ENCODE measurements at regions not wholly inside any gene's neighbourhood (a gene's known extent, or its start where the extent isn't known, plus 50 kb on each side); places are given as distances from the start of the nearest gene placed in this dataset.

DNA sequence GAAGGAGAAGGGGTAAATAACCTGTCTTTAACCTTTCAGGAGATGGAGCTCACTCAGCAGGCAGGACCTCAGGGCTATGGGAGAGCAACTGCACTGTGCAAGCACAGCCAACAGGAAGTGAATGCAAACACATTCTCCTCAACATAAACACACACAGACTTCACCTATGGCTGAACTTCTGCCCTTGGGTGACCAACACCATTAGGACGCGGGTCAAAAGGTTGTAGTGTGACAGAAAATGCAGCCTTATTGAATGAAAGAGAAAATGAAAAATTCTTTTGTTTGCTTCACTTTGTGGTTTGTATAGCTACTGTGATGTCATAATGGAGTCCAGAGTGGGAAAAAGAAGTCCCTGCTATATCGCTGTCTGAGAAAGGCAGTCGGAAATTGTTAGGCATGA is 323.0 kb downstream of the NDFIP2 start:
- no peak for DNase-seq

DNA sequence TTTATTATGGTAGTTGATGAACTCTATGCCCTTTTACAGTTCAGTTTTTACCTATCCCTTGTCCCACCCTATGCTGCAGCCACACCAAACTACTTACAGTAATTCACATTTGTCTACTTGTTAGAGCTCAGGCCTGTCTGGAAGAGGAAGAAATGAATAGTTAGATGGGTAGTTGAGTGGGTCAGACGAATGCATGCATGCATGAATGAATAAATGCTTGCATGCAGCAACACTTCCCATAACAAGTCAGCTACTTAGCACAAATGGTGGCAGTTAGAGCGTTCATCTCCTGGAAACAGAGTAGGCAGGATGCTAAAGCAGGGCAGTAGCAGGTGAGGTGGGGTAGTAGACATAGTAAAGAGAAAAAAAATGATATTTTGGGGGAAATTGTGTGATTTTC is 322.3 kb downstream of the NDFIP2 start:
- no peak for DNase-seq

DNA sequence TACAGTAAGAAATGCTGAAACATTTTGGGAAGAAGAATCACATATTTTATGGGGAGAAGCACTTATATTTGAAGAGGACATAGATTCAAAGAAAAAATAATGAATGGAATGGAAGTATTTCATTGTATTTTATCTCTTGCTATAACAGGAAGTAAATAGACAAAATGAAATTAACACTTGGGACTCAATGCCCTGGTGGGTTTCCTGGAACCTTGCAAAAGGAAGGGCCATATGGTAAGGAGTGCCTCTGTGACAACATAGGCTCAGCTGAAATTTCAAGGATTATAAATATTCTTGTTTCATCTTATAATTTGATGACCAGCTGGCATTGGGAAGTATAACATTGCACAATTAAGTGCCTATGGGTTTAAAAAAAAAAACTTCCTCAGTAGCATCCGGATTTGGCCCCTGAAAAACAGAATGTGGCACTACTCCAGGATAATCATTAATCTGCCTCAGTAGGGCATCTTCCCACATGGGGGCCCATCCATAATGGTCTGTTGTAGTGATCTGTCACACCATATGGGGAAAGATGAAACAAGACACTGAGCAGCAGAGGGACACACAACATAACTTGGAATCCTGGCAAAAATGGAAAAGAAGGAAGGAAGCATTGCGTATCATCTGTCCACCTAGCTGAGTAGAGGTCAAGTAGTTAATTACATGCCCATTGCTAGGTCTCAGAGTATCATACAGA is 321.6 kb downstream of the NDFIP2 start:
- no peak for DNase-seq

DNA sequence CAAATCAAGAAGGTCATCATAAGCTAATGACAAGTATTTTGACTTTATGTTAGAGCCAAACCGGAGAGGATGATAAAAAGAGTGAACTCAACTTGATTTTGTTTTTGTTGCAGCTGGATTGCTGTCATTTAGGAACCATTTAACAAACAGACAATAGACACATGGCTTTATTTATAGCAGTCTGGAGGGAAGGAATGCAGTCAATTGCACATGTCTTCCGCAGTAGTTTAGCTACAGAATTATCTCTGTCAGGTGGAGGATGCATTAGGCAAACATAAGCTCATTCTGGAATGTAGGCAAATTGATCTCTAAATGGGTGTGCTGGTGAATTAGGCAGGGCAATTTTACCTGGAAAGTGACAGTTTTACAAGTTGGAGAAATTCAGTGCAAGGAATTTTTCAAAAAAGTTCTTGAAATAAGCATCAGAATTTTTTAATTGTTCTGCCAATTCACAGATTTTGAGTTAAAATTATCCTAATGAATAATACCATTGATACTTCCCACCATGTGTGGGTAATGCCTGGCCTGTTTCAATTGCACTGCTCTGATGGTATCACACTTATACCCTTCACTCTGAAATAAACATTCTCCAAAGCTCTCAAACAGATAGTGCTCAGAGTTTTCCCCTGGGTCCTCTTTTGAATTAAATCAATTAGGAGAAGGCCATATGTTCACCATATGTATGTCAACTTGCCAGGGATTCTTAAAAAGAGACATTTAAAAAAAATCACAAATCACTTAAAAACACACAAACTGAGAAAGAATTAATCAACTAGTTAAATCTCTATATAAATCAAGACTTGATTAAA is 318.3 kb downstream of the NDFIP2 start:
- no peak for DNase-seq

DNA sequence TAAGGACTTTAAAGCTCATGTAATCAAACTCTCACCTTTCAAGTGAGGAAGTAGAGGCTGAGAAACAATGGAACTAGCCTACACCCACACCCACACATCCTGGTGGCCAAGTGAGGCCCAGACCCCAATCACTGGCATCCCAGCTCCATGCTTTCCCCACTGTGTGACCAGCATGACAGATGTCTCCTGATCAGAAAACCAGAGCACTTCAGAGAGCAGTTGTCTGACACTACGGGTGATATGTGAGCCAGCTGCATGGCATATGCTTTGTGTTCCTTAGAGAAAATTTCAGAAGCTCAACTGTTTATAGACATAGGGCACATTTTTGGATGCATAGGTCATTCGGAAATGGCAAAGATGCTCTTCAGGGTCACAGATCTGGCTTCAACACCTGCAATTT is 315.2 kb downstream of the NDFIP2 start:
- DNase-seq, result no peak

DNA sequence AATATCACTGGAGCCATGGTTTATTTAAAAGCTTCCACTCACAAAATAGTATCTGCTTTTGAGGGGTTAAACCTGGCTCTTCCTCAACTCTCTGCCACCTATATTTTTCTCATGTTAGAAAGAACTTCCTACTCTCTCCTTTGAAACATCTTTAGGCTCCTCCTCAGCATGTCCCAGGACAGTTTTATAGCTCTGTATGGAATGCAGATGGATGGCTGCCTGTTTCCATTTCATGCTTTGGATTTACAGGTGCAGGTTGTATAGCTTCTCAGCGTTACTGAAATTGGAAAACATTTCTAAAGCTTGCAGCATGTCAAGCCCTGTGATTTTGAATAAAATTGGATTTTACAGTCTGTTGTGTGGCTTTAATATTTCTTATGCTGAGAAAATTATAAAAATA is 314.0 kb downstream of the NDFIP2 start:
- DNase-seq, result no peak

DNA sequence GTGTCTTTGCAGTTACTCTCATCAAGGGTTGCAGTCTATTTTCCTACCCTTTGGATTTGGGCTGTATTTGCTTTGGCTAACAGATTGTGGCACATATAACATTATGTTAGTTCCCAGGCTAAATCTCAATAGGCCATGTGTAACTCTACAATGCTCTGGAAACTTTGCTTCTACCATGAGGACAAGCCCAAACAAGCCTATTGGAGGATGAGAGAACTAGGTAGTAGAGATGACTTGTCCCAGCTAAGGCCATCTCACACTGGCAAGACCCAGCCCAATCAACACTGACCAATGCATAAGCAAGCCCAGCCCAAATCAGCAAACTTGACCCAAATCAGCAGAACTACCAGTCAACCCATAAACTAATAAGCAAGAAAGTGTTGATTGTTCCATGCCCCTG is 311.8 kb downstream of the NDFIP2 start:
- DNase-seq, result no peak

DNA sequence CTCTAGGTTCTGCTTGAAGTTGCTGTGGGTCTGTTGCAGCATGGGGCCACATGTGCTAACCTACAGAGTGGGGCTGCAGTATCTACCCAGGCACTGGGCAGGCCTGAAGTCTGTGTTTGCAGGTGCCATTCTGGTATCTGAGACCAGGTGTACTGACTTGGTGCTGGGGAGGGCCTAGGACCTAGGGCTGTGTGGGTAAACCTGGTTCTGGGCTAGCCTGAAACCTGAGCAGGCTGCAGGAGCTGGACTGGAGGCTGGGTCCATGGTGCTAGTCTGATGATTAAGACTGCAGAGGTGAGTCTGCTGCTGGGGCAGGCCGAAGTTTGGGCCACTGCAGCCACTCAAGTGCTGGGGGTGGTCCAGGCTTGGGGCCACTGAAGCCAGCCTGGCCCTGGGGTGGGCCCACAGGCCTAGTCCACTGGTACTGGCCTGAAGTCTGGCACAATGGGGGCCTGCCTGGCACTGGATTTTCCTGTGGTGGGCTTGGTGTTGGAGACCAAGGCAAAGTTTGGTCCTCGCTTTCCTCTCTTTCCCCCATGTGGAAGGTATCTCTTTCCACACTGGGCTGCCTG is 310.6 kb downstream of the NDFIP2 start:
- DNase-seq, result no peak

DNA sequence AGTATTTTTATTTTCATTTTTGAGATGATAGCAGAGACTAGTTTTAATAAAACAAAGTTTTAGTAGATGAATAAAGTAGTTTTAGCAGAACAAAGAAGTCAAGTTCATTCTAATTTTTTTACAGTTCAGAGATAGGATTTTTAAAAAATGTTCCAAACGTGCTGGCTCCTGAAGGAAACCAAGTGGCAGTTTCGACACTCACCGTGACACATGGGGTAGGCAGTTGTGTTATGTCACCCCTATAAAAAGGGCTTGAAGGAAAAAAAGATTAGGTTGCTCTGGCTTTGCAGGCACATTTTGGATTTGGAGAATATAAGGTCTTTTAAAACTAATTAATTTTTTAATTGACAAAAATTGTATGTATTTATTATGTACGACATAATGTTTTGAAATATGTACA is 305.2 kb downstream of the NDFIP2 start:
- DNase-seq, result no peak

DNA sequence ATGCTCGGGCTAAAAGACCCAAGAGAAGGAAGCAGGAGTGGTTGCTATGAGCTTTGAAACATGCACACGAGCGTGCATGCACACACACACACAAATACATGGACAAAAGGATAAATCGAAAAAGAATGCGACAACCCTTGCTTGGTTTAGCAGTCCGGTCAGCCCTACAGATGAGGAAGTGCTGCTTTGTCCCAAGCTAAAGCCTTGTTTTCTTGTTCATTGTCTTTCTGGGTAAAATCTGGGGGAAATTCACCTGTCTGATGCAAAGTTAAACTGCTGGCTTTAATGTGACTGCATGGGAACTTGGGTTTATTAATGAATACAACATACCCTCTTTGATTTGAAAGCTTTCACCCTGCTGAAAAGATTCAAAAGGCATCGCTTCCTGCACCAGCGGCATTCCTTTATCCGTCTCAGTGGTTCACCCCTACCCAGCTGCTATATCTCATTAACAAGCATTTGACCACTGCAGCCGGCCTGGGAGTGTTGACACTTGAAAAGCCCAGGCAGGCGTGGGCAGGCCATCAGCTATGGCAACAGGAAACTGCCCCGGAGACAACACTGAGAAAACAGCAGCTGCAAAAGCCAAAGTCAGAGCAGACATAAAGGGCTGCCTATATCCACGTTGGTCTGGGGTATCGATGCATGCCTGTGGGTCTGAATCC is 301.7 kb downstream of the NDFIP2 start:
- DNase-seq, result no peak

DNA sequence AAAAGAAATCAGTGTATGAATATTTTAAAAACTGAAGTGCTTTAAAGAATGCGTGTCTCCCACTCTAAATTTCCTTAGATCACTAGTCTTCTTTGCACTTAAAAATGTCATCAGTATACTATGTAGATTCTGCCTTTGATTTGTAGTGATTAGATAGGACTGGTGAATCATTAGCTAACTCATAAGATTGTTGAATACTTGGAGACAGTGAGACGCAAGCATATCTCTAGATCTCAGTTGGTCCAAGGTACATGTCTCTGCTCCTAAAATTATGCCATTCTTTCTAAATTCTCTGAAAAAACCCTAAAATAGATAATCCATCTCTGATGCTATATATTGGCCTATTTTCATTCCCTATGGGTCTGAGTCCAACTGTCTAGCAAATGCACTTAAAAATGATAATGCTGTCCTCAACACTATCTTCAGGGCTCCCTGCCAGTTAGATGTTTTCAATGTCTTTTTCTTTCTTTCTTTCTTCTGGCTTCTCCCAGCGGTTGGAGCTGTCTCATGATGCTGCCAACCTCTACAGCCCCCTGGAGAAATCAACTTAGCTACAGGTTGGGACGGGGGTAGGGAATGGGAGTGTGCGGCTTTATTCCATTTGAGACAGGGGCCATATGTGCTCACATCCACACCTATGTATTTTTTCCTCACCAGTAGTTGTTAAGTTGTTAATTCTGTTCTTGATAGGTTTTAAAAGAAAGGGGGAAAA is 301.0 kb downstream of the NDFIP2 start:
- no peak for DNase-seq

DNA sequence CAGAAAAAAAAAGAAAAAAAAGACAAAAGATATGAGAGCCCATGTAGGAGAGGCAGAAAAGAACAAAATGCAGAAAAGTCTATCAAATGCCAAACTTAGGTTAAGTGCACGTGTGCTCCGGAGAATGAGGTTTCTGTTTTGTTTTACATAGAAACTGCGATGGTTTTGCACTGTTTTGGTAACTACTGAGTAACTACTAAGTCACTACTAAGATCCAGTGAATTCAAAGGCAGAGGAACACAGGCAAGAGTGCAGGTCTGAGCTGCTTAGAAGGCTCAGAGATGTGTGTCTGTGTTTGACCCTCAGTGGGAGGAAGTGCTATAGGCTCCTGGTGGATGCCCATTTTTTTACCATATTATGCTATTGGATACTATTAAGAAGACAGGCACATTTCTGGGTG is 299.3 kb downstream of the NDFIP2 start:
- DNase-seq, result no peak

DNA sequence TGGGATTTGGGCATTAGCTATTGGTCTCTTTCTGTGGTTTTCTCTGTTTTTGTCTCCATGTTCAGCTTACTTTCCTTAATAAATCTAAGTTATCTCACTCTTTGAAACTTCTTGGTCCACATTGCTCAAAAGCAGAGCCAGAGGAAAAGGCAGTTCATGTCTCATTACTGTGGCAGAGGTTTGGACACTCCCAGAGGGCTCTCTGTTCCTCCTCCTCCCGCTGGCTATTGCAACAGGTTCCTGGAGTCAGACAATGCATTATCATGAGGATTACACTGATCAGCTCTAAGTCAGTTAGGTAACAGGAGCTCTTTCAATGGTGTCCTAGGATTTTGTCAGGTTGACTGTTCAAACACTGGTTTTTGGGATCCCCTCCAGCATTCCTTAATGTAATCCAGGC is 298.8 kb downstream of the NDFIP2 start:
- no peak for DNase-seq

DNA sequence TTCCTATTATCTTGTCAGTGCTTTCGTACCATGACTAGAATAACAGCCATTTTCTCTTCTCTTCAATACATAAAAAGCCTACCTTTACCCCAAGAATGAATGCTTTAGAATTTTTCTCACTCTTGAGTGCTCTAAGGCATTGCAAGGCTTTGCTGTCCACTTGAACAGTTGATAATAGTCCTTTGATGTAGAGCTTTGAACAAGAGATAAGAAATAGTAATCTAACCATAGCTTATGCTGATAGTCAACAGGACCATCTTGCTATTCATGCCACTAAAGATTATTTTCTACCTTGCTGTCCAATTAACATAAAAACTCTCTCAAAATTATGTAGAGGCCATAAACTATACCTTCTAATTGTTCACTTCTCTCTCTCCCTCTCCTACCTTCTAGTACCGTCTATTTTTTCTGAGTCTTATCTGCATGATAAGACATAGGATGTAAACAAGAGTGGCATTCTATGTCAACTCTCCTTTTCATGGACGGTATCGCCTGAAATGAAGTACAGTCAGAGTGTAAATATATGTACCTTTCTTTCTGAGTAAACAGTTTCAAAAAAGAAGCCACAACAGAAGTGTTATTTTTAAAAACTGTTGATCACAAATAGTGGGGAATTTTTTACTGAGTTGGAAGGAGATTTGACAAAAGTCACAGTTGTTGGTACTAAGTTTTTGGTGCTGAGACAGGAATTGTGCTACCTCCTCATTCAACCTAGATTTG is 297.9 kb downstream of the NDFIP2 start:
- DNase-seq, result no peak

DNA sequence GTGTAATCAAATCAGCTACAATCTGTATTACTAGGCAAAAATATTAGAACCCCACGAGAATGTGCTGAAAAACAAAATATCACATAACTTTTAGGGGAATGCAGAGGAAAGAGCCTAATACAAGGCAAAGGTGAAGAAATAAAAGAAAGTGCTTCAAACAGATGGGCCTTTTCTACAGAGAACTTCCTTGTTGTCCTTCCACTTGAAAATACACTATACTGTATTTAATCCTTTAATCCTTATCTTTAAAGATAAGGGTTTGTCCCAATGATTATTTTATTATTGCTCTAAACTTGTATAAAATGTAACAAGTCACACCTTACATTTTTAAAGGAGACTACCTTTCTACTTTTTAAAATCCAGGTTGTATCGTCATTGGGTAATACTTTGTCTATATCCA is 296.5 kb downstream of the NDFIP2 start:
- DNase-seq, result no peak

DNA sequence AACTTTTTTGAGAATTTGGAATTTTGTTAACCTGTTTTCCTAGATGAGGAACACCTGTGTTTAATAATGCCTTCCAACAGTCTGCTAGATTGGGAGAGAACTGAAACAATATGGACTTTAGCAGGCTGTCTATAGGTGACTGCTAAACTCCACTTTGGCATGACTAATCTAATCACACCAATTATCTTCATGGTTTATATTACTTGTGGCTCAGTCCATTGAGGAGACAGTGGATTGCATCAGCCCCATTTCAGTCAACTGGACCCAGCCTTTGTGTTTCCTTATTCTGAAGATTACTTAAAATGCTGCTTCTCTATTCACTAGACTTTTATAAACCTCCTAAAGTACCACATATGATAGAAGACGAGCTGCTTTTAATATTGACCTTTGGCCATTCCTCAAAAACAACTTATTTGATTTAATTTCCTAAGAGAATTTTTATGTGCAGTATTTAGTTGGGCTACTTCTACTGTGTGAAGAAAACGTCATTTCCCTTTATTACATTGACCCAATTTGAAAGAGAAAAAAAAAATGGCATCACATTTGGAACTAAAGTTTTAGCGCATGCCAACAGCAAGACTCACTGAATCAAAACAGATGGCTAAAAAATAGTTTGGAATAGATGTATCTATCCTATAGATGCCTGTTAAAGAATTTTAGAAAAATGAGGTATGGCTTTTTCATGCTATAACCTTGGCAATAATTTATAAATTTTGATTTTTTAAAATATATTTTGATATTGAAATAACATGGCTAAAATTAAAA is 295.8 kb downstream of the NDFIP2 start:
- DNase-seq, result no peak

DNA sequence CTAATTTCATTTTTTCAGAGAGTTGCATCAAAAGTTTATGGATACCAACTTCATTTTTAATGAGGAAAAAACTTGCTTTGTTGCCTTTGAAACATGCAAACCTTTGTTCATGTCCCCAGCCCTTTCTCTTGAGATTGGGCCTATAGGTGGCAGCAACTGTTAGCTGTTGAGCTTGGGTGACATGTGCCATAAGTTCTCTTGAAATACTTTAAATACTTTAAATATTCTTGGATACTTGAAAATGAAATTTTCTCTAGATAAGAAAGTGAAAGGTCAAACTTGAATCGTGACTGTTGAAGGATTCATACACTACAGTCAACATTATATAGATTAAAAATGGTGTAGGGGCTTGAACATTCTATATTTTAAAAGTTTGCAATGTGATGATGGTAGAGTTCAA is 294.9 kb downstream of the NDFIP2 start:
- DNase-seq, result peak; percentile 16

DNA sequence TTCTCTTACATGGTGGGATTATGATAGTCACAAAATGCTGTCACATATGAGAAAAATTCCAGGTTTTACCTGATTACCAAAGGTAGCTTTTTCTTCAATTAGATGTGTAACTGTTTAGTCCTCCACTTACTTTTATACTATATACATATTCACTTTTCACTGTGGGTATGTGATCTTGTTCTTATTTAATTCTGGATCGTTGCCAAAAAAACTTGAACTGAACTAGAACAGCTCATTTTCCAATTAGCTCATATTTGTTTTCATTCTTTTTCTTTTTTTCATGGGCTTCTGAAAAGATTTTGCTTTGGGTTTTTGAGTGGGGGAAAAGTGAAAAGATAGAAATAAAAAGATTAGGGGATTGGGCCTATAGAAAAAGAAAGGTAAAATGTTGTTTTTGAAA is 291.9 kb downstream of the NDFIP2 start:
- DNase-seq, result no peak

DNA sequence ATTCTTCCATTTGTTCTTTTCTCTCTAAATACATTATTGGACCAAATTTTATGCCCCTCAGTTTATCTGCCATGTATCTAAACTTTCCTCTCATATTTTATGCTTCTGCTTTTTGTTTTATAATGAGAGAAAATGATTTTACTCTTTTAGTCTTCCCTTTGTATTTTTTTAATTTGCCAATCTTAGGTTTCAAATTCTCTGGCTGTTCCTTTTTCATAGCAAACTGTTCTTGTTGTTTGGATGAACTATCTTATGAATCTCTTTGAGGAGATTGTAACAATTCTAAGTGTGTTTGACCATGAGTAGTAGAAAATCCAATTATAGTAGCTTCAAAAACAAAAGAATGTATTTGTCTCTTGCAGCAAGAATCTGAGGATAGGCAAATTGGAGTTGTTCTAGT is 290.5 kb downstream of the NDFIP2 start:
- no peak for DNase-seq

DNA sequence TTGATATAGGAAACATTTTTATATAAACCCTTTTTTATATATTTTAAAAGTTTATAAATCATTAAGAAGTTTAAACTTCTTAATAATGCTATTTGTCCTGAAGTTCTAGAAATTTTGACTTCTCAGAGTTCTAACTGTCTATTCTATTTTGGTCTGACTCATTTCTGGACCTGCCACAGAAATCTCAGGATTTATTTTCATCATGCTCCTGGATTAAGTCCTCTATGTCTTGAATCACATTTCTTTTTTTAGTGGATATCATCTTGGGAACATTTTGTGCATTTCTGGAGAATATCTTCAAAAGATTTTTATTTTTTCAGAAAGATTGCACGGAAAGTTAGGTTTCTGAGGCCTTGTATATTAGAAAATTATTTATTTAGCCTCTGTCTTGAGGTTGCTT is 289.1 kb downstream of the NDFIP2 start:
- no peak for DNase-seq

DNA sequence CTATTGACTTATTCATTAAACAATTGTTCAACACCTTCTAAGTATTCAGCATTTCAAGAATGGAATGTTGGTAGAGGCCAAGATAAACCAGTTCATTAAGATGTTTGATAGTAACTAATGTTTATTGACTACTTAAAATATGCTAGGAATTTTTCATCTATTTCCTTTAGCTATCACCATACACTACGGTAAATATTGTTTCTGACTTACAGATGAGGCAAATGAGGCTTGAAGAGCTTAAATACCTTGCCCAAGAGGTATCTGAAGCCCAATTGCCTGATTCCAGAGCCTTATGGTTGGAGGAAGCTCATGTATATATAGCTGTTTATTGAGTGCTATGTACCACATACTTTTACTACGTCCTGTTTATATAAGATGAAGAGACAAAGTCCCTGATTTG is 286.2 kb downstream of the NDFIP2 start:
- DNase-seq, result no peak

DNA sequence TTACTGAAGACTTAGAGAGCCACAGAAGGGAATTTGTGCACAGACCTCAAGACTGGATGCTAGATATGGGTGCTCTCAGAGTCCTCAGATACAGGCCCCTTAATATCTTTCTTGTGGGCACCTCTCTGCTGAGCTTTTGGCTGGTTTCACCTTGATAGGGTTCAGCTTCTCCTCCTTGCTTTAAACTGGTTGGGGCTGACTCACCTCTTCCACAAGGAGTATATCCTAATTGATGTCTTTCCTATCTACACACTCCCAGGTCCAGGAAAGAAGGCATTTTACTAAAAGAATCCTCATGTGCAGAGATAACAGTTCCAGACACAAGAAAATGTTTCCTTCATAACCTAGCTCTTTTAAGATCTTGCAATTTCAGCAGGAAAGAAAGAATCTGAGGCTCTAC is 284.4 kb downstream of the NDFIP2 start:
- DNase-seq, result no peak

Data from SIG-M5 (cell line).